OCI-LY3 (cell line): ENCODE measurements at regions not wholly inside any gene's neighbourhood (a gene's known extent, or its start where the extent isn't known, plus 50 kb on each side); places are given as distances from the start of the nearest gene placed in this dataset.

Source experiments
- CTCF ChIP-seq: fragments of 200-600, 300-600 bp; sonication (generic); IDR thresholded peaks from 2 replicates; pipeline ENCODE4 v1.5.1; 2014; ENCODE audit warnings: antibody characterized with exemption, low read length, low read depth
- EZH2phosphoT487 ChIP-seq: fragments of 200-600 bp; shearing (Covaris generic); IDR thresholded peaks from 2 replicates; pipeline ENCODE4 v1.6.1; 2018; ENCODE audit warnings: antibody characterized with exemption, mixed run types, low read depth

GRCh38 chr3:110711130-110711832, 360.3 kb upstream of the NECTIN3 start:
- TF ChIP-seq CTCF (no peak), EZH2phosphoT487 (no peak)
